ENCODE measurements at regions not wholly inside any gene's neighbourhood (a gene's known extent, or its start where the extent isn't known, plus 50 kb on each side); places are given as distances from the start of the nearest gene placed in this dataset.
"Not testable (repeated sequence)": the region's sequence is repeated elsewhere in the genome, so short reads cannot be mapped to it uniquely, and the experiment has no call there.

DNA sequence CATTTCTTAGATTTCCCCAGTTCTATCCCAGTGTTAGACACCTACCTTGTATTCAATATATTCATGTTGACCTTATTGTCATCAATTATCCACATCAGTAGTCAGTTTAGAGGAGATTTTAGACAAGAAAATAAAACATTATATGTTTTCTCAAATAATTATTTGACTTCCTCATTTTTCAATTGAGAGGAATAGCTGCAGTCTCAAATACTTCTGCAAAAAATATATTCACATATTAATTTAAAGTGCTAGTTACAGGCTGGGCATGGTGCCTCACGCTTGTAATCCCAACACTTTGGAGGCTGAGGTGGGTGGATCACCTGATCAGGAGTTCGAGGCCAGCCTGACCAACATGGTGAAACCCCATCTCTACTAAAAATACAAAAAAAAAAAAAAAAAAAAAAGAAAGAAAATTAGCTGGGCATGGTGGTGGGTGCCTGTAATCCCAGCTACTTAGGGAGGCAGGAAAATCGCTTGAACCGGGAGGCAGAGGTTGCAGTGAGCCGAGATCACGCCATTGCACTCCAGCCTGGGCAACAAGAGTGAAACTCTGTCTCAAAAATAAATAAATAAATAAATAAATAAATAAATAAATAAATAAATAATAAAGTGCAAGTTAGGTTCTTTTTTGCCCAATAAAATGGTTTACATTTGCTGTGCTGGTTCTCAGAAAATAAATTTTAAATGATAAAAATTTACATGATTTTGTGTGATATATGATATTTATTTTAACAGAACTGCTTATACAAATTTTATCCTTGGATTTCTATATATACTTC lies 565.3 kb upstream of the GOLIM4 start:
- not testable (repeated sequence) for ATAC-seq, H3K9me3 Mint-ChIP-seq, H3K4me3 Mint-ChIP-seq, H3K27ac Mint-ChIP-seq, H3K4me1 Mint-ChIP-seq, H3K36me3 Mint-ChIP-seq, H3K27me3 Mint-ChIP-seq

DNA sequence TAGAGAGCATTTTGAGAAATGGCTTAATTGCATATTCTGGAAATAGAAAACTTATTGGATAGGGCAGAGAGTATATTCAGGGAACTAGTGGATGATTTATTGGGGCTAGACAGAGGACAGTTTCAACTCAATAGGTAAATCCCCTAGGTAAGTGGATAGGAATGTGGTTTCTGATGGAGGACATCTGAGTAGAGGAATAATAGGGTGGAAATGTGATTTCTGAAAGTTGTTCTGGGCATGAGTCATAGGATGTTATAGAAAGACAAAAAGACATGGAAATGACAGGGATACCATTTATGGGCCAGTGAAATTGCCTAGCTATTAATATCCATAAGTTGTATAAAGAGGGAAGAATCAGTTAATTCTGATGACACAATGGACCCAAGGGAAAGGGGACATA lies 563.3 kb upstream of the GOLIM4 start:
- Mint-ChIP-seq H3K27me3 (no peaks in the 10 kb centered on the region), H3K4me3 (no peak overlapping the region), H3K36me3 (no peaks in the 10 kb centered on the region), H3K9me3 (no peaks in the 10 kb centered on the region), H3K27ac (no peak overlapping the region), H3K4me1 (no peaks in the 10 kb centered on the region)
- ATAC-seq, result no peak

- H3K4me1 Mint-ChIP-seq, result no peaks in the 10 kb centered on the region
- H3K4me3 Mint-ChIP-seq, result no peak overlapping the region
- H3K9me3 Mint-ChIP-seq, result no peaks in the 10 kb centered on the region
- no peak overlapping the region for H3K27ac Mint-ChIP-seq
- no peaks in the 10 kb centered on the region for H3K27me3 Mint-ChIP-seq
- no peak for ATAC-seq
- no peaks in the 10 kb centered on the region for H3K36me3 Mint-ChIP-seq
Observed at GRCh38 chr3:168655611-168656010, 559.9 kb upstream of the GOLIM4 start.

DNA sequence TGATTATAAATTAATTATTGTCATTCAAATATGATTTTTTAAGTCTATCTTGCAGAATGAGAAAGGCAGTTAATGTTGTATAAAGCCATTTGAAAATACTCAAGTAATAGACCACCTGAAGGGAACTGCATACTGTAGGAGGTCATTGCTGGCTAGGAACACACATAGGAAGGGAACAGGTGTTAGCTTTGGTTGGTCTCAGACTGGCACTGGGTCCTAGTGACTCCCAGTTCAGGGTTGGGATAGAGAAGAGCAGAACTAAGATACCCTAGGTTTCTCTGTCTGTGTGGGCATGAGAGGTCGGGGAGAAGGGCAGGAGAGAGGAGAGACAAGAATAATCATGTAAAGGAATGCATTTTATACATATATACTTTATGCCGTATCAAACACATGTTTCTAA lies 559.0 kb upstream of the GOLIM4 start:
- Mint-ChIP-seq H3K4me3 (no peak overlapping the region), H3K4me1 (no peaks in the 10 kb centered on the region)

GRCh38 chr3:168653255-168653654 lies 557.5 kb upstream of the GOLIM4 start:
- Mint-ChIP-seq H3K4me1 (no peaks in the 10 kb centered on the region), H3K36me3 (no peaks in the 10 kb centered on the region), H3K27me3 (no peaks in the 10 kb centered on the region), H3K4me3 (no peak overlapping the region), H3K27ac (no peak overlapping the region), H3K9me3 (no peaks in the 10 kb centered on the region)
- ATAC-seq, result no peak

More for the DNA sequence above, 559.0 kb upstream of the GOLIM4 start:
- ATAC-seq, result no peak
- Mint-ChIP-seq H3K27me3 (no peaks in the 10 kb centered on the region), H3K9me3 (no peaks in the 10 kb centered on the region), H3K36me3 (no peaks in the 10 kb centered on the region), H3K27ac (no peak overlapping the region)

DNA sequence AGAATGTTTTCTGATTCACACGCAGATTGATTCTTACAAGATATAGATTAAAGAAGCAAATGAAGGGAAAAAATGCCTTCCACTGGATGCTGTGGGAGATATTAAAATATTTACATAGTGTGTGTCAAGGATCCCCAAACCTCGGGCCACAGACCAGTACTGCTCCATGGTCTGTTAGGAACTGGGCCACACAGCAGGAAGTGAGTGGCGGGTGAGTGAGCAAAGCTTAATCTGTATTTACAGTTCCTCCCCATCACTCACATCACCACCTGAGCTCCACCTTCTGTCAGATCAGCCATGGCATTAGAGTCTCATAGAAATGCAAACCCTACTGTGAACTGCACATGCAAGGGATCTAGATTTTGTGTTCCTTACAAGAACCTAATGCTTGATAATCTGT lies 552.6 kb upstream of the GOLIM4 start:
- Mint-ChIP-seq H3K4me3 (no peak overlapping the region), H3K27ac (no peak overlapping the region), H3K36me3 (no peaks in the 10 kb centered on the region), H3K4me1 (no peaks in the 10 kb centered on the region), H3K9me3 (peaks cover 2% of the 10 kb centered on the region), H3K27me3 (no peaks in the 10 kb centered on the region)
- no peak for ATAC-seq

DNA sequence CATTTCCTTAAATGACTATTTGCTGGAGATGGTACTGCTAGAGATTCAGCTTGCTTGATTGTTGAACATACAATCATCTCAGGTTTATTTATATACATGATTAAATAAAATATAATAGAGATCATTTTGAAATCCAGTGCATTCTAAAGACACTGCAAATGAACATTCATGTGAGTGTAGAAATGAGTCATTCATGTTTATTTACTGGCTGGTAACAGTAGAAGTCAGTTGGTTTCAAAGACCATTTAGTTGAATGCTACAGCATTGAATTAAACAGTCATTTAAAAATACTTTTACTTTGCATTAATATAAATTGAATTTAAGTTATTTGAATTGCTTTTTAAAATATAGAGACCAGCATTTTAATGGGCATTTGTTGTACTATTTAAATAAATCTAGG lies 551.9 kb upstream of the GOLIM4 start:
- Mint-ChIP-seq H3K4me3 (no peak overlapping the region), H3K4me1 (no peaks in the 10 kb centered on the region), H3K36me3 (no peaks in the 10 kb centered on the region), H3K27me3 (no peaks in the 10 kb centered on the region), H3K9me3 (peaks cover 2% of the 10 kb centered on the region), H3K27ac (no peak overlapping the region)
- no peak for ATAC-seq

GRCh38 chr3:168645180-168645579 lies 549.5 kb upstream of the GOLIM4 start:
- no peak for ATAC-seq
- no peaks in the 10 kb centered on the region for H3K27me3 Mint-ChIP-seq
- no peak overlapping the region for H3K27ac Mint-ChIP-seq
- H3K9me3 Mint-ChIP-seq, result peaks cover 2% of the 10 kb centered on the region
- no peaks in the 10 kb centered on the region for H3K4me1 Mint-ChIP-seq
- no peaks in the 10 kb centered on the region for H3K36me3 Mint-ChIP-seq
- no peak overlapping the region for H3K4me3 Mint-ChIP-seq

DNA sequence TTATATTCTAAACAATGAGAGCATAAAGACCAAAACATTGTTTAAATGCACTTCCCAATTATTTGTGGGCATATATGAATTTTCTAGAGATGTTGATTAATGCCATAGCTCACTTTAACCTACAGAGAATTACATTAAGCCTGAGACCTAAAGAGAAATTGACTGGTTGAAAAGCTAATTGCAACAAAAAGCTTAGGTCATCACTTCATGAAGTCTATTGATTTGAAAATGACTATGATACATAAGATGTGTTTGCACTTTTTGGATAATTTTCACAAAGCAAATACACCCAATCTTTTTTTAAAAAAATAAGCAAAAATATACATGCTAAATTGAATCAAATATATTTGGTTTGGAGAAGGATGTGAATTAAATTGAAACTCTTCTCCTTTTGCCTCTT lies 532.8 kb upstream of the GOLIM4 start:
- H3K27me3 Mint-ChIP-seq, result no peaks in the 10 kb centered on the region
- no peak overlapping the region for H3K4me3 Mint-ChIP-seq
- no peaks in the 10 kb centered on the region for H3K9me3 Mint-ChIP-seq
- no peak for ATAC-seq
- H3K36me3 Mint-ChIP-seq, result no peaks in the 10 kb centered on the region
- H3K27ac Mint-ChIP-seq, result no peak overlapping the region
- no peaks in the 10 kb centered on the region for H3K4me1 Mint-ChIP-seq

DNA sequence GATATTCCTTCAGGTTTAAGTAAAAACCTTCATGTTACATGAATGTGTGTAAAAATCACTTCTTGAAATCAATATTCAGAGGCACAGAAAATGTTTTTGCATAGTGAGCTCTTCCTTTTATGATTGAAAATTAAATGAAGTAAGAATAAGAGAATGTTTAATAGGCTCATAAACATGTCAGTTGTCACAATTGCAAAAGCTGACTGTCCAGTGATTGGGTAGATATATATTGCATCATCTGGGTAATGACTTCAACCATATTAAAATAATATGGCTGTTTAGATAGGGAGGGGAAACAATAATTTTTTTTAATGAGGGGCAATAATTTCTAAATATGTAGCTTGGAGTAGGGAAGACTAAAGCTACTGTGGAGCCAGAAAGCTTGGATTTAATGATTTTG lies 529.8 kb upstream of the GOLIM4 start:
- H3K27ac Mint-ChIP-seq, result no peak overlapping the region
- no peaks in the 10 kb centered on the region for H3K27me3 Mint-ChIP-seq
- no peaks in the 10 kb centered on the region for H3K9me3 Mint-ChIP-seq
- H3K36me3 Mint-ChIP-seq, result no peaks in the 10 kb centered on the region
- no peak overlapping the region for H3K4me3 Mint-ChIP-seq
- no peaks in the 10 kb centered on the region for H3K4me1 Mint-ChIP-seq
- no peak for ATAC-seq

DNA sequence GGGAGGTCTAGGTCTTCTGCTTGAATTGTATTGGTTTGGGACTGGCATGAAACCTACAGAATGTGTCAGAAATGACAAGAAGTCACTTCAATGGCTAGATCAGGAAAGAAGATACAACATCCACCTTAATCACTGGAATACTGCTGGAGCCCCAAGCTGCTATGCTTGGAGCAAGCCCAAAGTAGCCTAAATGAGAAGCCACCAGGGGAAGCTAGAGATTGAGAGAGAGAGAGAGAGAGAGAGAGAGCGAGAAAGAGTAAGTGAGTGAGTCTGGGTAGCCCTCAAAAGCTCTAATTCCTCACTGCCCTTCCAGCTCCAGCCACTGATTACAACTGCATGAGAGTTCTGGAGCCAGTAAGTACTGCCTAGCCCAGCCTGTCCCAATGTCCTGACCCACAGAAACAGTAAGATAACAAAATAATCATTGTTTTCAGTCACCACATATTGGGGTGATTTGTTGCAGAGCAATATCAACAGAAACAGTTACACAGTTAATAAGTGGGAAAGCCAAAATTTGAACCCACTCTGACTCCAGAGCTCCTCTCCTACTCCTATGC lies 529.2 kb upstream of the GOLIM4 start:
- Mint-ChIP-seq H3K4me1 (no peaks in the 10 kb centered on the region), H3K36me3 (no peaks in the 10 kb centered on the region), H3K27me3 (no peaks in the 10 kb centered on the region), H3K9me3 (no peaks in the 10 kb centered on the region), H3K27ac (no peak overlapping the region), H3K4me3 (no peak overlapping the region)
- ATAC-seq, result no peak

DNA sequence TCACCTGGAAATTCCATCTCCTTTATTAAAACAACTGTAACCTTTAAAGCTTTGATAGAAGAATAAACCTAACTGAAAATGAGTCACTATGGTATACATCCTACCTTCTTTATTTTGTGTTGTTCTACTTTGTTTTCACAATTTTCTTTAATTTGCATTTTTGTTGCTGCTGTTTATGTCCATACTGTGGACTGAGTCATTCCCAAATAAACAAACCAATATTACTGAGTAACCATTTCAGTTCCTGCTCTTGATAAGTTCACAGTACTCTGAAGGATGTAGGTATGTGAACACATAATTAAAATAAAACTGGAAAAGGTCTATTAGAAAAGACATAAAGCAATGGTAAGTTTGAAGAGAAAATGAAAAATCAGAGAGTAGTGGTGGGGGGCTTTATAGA lies 528.5 kb upstream of the GOLIM4 start:
- H3K4me1 Mint-ChIP-seq, result no peaks in the 10 kb centered on the region
- ATAC-seq, result no peak
- no peak overlapping the region for H3K4me3 Mint-ChIP-seq
- H3K9me3 Mint-ChIP-seq, result no peaks in the 10 kb centered on the region
- no peaks in the 10 kb centered on the region for H3K36me3 Mint-ChIP-seq
- no peak overlapping the region for H3K27ac Mint-ChIP-seq
- H3K27me3 Mint-ChIP-seq, result no peaks in the 10 kb centered on the region

- Mint-ChIP-seq H3K9me3 (no peaks in the 10 kb centered on the region), H3K36me3 (no peaks in the 10 kb centered on the region), H3K4me3 (no peak overlapping the region), H3K27ac (no peak overlapping the region), H3K4me1 (no peaks in the 10 kb centered on the region), H3K27me3 (no peaks in the 10 kb centered on the region)
- no peak for ATAC-seq
Observed at GRCh38 chr3:168622795-168623194, 527.1 kb upstream of the GOLIM4 start.

- no peak overlapping the region for H3K4me3 Mint-ChIP-seq
- H3K36me3 Mint-ChIP-seq, result no peaks in the 10 kb centered on the region
- no peak for ATAC-seq
- H3K4me1 Mint-ChIP-seq, result no peaks in the 10 kb centered on the region
- no peak overlapping the region for H3K27ac Mint-ChIP-seq
- H3K9me3 Mint-ChIP-seq, result no peaks in the 10 kb centered on the region
- no peaks in the 10 kb centered on the region for H3K27me3 Mint-ChIP-seq
Observed at GRCh38 chr3:168620854-168621253, 525.1 kb upstream of the GOLIM4 start.

DNA sequence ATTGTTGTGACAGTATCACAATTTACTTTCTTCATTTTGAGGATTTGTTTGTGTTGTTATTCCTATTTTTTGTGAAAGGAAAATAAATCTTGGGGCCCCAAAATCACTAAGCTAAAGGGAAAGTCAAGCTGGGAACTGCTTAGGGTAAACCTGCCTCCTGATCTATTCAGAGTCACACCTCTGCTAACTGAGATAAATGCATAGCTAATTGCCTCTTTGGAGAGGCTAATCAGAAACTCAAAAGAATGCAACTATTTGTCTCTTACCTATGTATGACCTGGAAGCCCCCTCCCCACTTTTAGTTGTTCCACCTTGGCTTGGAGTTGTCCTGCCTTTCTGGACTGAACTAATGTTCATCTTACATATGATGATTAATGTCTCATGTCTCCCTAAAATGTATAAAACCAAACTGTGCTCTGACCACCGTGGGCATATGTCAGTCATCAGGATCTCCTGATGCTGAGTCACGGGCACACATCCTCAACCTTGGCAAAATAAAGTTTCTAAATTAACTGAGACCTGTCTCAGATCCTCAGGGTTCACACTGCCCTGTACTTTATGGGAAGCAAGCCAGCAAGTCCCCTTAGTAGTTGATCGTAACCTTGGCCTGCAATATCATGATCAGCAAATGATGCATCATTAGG lies 523.2 kb upstream of the GOLIM4 start:
- Mint-ChIP-seq H3K9me3 (no peaks in the 10 kb centered on the region), H3K4me3 (no peak overlapping the region), H3K36me3 (no peaks in the 10 kb centered on the region), H3K4me1 (no peaks in the 10 kb centered on the region), H3K27me3 (no peaks in the 10 kb centered on the region), H3K27ac (no peak overlapping the region)
- ATAC-seq, result no peak

GRCh38 chr3:168617658-168618057 lies 521.9 kb upstream of the GOLIM4 start:
- Mint-ChIP-seq H3K4me1 (no peaks in the 10 kb centered on the region), H3K9me3 (no peaks in the 10 kb centered on the region), H3K27me3 (no peaks in the 10 kb centered on the region), H3K4me3 (no peak overlapping the region), H3K36me3 (no peaks in the 10 kb centered on the region), H3K27ac (no peak overlapping the region)
- ATAC-seq, result no peak
